Activated naive CD4-positive, alpha-beta T cell treated with anti-CD3 and anti-CD28 coated beads for 36 hours (primary cell): ENCODE measurements at regions not wholly inside any gene's neighbourhood (a gene's known extent, or its start where the extent isn't known, plus 50 kb on each side); places are given as distances from the start of the nearest gene placed in this dataset.
"Not testable (repeated sequence)": the region's sequence is repeated elsewhere in the genome, so short reads cannot be mapped to it uniquely, and the experiment has no call there.

Experiments
- CTCF ChIA-PET: fragments of 350-600 bp; sonication (Branson Sonifier 250); formaldehyde crosslinking; loops from one replicate; lab custom pipeline; 2021; ENCODE audit warnings: antibody characterized with exemption; lab: Charles Lee
- DNase-seq: peaks from one replicate; pipeline ENCODE4 v3.0.0-alpha.2; 2020
- H3K27ac Mint-ChIP-seq: one replicate; pipeline ENCODE4 v1.8.0; 2021; ENCODE audit warnings: mild to moderate bottlenecking, mixed read lengths
- H3K27me3 Mint-ChIP-seq: one replicate; pipeline ENCODE4 v1.8.0; 2021; ENCODE audit warnings: low read depth, mixed read lengths
- H3K36me3 Mint-ChIP-seq: one replicate; pipeline ENCODE4 v1.8.0; 2021; ENCODE audit warnings: low read depth, mixed read lengths
- H3K4me1 Mint-ChIP-seq: one replicate; pipeline ENCODE4 v1.8.0; 2021; ENCODE audit warnings: low read depth, mixed read lengths
- H3K4me3 Mint-ChIP-seq: one replicate; pipeline ENCODE4 v1.8.0; 2021; ENCODE audit warnings: mild to moderate bottlenecking, moderate library complexity, mixed read lengths
- H3K9me3 Mint-ChIP-seq: one replicate; pipeline ENCODE4 v1.8.0; 2021; ENCODE audit warnings: mixed read lengths
- intact Hi-C: fragments of 100-400 bp; cut with micrococcal nuclease; formaldehyde crosslinking; loops from one replicate; pipeline ENCODE4 v1.15.1; 2023

DNA sequence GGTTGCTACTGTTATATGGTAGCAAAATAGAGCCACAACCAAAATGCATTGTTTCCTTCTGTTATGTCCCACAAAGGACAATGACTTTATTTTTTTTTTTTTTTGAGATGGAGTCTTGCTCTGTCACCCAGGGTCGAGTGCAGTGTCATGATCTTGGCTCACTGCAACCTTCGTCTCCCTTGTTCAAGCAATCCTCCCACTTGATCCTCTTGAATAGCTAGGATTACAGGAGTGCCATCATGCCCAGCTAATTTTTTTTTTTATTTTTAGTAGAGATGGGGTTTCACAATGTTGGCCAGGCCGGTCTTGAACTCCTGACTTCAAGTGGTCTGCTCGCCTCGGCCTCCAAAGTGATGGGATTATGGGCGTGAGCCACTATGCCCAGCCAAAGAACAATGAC is 527.7 kb upstream of the SGCD start:
- intact Hi-C loops, result no loop called here
- Mint-ChIP-seq H3K36me3 (no peaks in the 10 kb centered on the region), H3K9me3 (peaks cover 8% of the 10 kb centered on the region), H3K4me1 (no peaks in the 10 kb centered on the region), H3K27ac (no peak overlapping the region), H3K27me3 (peaks cover 2% of the 10 kb centered on the region), H3K4me3 (no peak overlapping the region)
- DNase-seq, result no peak
- CTCF ChIA-PET, result interaction anchor here (0.7 kb wide), 1 partner anchor 15 kb away, joined by 4 read pairs; no protein-coding TSS in a partner anchor

DNA sequence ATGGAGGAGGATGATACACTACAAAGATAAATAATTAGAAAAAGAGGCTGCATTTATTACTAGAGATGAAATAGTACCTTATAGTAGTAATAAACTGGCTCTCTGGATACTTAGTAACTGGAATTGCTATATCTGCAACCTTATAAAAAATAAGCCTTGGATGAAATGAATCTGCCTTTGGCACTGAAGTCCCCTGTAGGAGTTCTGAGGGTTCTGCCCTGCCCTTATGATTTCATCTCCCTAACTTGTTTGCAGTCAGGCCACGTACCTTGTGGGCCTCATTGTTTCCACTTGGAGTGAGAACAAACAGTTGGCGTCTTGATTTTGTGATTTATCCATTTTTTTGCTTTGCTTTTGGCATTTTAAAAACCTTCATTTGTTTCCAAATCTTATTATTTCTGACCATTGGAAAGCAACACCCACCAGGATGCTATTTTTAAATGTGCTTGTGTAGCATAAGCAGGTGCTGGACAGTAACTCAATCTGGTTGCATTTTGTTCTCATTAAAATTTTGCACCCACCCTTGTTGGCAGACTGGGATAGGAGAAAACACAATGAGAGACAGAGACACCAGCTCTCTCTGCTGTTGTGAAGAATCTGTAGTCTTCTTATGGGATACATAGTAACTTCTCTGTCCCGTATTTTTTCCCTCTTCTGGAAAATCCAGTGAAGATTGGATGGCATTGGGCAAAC is 518.9 kb upstream of the SGCD start:
- Mint-ChIP-seq H3K4me1 (no peaks in the 10 kb centered on the region), H3K27me3 (no peaks in the 10 kb centered on the region), H3K27ac (no peak overlapping the region), H3K4me3 (no peak overlapping the region), H3K9me3 (no peaks in the 10 kb centered on the region), H3K36me3 (no peaks in the 10 kb centered on the region)
- intact Hi-C loops, result no loop called here
- DNase-seq, result no peak
- CTCF ChIA-PET, result no interaction called here

DNA sequence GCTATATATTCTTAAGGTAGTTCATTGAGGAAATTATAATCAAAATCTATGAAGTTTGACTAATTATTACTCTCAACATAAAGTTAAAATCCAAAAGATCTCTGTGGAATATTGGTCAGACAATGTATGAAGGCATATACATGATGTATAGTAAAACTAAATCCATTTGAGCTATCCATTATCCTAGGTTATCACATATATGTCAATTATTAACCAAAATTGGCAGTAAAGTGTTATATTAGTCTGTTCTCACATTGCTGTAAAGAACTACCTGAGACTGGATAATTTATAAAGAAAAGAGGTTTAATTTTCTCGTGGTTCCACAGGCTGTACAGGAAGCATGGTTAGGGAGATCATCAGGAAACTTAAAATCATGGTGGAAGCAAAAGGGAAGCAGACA is 511.7 kb upstream of the SGCD start:
- CTCF ChIA-PET, result no interaction called here
- H3K9me3 Mint-ChIP-seq, result no peaks in the 10 kb centered on the region
- no peak overlapping the region for H3K27ac Mint-ChIP-seq
- peaks cover 9% of the 10 kb centered on the region for H3K27me3 Mint-ChIP-seq
- no peak overlapping the region for H3K4me3 Mint-ChIP-seq
- no peak for DNase-seq
- H3K36me3 Mint-ChIP-seq, result no peaks in the 10 kb centered on the region
- intact Hi-C loops, result no loop called here
- H3K4me1 Mint-ChIP-seq, result no peaks in the 10 kb centered on the region

DNA sequence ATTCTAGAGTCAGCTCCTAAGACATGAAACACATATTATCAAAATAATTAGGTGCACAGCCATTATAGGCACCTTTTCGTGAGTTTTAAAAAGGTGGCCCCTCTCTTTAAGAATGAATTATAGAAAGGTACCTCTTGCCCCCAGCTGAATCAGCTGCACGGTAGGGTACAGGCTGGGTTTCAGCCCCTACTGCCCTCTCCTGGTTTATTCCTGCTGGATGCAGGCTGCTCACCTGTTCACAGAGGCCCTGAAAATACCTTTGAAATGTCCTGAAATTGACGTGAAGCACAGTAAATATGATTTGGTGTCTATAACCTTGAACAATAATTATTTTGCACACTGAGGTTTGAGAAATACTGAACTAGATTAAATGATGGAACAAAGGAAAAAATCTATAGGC is 504.8 kb upstream of the SGCD start:
- intact Hi-C loops, result no loop called here
- Mint-ChIP-seq H3K27me3 (peaks cover 3% of the 10 kb centered on the region), H3K36me3 (no peaks in the 10 kb centered on the region), H3K4me1 (no peaks in the 10 kb centered on the region), H3K27ac (no peak overlapping the region), H3K9me3 (no peaks in the 10 kb centered on the region), H3K4me3 (no peak overlapping the region)
- no peak for DNase-seq
- CTCF ChIA-PET, result no interaction called here

- Mint-ChIP-seq H3K4me3 (no peak overlapping the region), H3K36me3 (no peaks in the 10 kb centered on the region), H3K27me3 (no peaks in the 10 kb centered on the region), H3K27ac (no peak overlapping the region), H3K9me3 (no peaks in the 10 kb centered on the region), H3K4me1 (no peaks in the 10 kb centered on the region)
- intact Hi-C loops, result no loop called here
- CTCF ChIA-PET, result no interaction called here
- no peak for DNase-seq
Measured at GRCh38 chr5:155826611-155827507, 500.1 kb upstream of the SGCD start.

DNA sequence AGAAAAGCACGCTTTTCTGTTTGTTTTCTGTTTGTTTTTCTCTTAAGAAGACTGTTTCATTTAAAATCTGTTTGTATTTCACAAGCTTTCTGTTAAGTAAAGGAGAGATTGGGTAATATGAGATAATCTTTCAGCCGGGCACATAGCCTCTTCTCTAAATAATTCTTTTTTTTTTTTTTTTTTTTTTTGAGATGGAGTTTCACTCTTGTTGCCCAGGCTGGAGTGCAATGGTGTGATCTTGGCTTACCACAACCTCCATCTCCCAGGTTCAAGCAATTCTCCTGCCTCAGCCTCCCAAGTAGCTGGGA is 499.5 kb upstream of the SGCD start:
- not testable (repeated sequence) for H3K27ac Mint-ChIP-seq

DNA sequence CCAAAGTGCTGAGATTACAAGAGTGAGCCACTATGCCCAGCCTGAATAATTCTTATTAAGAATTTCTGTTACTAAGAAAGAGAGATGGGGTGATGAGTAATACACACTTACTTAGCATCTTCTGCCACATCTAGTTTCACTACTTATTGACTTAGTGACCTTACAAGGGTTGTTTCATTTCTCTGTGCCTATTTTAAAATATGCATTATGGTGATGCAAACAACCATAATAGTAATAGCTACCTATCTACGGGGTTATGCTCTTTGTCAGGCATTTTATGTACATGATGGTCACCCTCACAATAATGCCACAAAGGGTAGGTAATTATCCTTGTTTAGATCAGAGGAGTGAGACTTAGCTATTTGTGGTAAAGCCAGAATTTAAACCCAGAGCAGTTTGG is 499.0 kb upstream of the SGCD start:
- CTCF ChIA-PET, result no interaction called here
- Mint-ChIP-seq H3K4me1 (no peaks in the 10 kb centered on the region), H3K9me3 (no peaks in the 10 kb centered on the region), H3K36me3 (no peaks in the 10 kb centered on the region), H3K27ac (no peak overlapping the region), H3K4me3 (no peak overlapping the region), H3K27me3 (no peaks in the 10 kb centered on the region)
- DNase-seq, result no peak
- intact Hi-C loops, result no loop called here

More for the DNA sequence above, 499.5 kb upstream of the SGCD start:
- H3K36me3 Mint-ChIP-seq, CTCF ChIA-PET, H3K9me3 Mint-ChIP-seq, intact Hi-C loops, DNase-seq, H3K4me3 Mint-ChIP-seq, H3K4me1 Mint-ChIP-seq, H3K27me3 Mint-ChIP-seq: not testable (repeated sequence)

DNA sequence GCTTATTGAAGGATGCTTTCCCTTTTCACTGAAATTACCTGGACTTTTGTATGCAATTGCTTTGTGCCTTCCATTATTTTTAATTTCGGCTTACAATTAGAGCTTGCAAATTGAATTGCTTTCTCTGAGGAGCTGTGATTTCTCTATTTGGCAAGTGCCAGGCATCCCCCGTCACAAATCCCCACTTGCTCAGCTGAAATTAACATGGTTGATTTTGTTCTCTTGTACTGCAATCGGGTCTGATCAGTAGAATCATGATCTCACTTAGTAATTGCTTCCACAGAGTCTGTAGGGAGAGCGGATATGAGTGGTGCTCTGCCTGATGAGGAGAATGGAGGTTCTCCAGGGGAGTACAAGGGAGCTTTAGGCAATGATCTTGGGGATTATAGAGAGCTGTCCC is 495.5 kb upstream of the SGCD start:
- no peak for DNase-seq
- H3K4me1 Mint-ChIP-seq, result no peaks in the 10 kb centered on the region
- no peak overlapping the region for H3K4me3 Mint-ChIP-seq
- H3K27ac Mint-ChIP-seq, result no peak overlapping the region
- no peaks in the 10 kb centered on the region for H3K36me3 Mint-ChIP-seq
- CTCF ChIA-PET, result no interaction called here
- intact Hi-C loops, result no loop called here
- H3K27me3 Mint-ChIP-seq, result no peaks in the 10 kb centered on the region
- H3K9me3 Mint-ChIP-seq, result no peaks in the 10 kb centered on the region

GRCh38 chr5:155833287-155833686 is 493.7 kb upstream of the SGCD start:
- H3K4me1 Mint-ChIP-seq, result no peaks in the 10 kb centered on the region
- H3K27me3 Mint-ChIP-seq, result no peaks in the 10 kb centered on the region
- H3K27ac Mint-ChIP-seq, result no peak overlapping the region
- CTCF ChIA-PET, result interaction anchor here (1.2 kb wide), 1 partner anchor 20 kb away, joined by 3 read pairs; no protein-coding TSS in a partner anchor
- no peak for DNase-seq
- intact Hi-C loops, result no loop called here
- H3K9me3 Mint-ChIP-seq, result no peaks in the 10 kb centered on the region
- no peaks in the 10 kb centered on the region for H3K36me3 Mint-ChIP-seq
- no peak overlapping the region for H3K4me3 Mint-ChIP-seq

GRCh38 chr5:155834271-155834975 is 492.5 kb upstream of the SGCD start:
- H3K4me1 Mint-ChIP-seq, result no peaks in the 10 kb centered on the region
- DNase-seq, result no peak
- no peaks in the 10 kb centered on the region for H3K27me3 Mint-ChIP-seq
- no peak overlapping the region for H3K27ac Mint-ChIP-seq
- intact Hi-C loops, result no loop called here
- no peaks in the 10 kb centered on the region for H3K36me3 Mint-ChIP-seq
- no peaks in the 10 kb centered on the region for H3K9me3 Mint-ChIP-seq
- CTCF ChIA-PET, result interaction anchor here (1.2 kb wide), 1 partner anchor 19 kb away, joined by 3 read pairs; no protein-coding TSS in a partner anchor
- H3K4me3 Mint-ChIP-seq, result no peak overlapping the region

GRCh38 chr5:155836089-155836803 is 490.7 kb upstream of the SGCD start:
- CTCF ChIA-PET, result no interaction called here
- no peaks in the 10 kb centered on the region for H3K36me3 Mint-ChIP-seq
- intact Hi-C loops, result no loop called here
- H3K4me3 Mint-ChIP-seq, result no peak overlapping the region
- no peak overlapping the region for H3K27ac Mint-ChIP-seq
- H3K27me3 Mint-ChIP-seq, result no peaks in the 10 kb centered on the region
- DNase-seq, result no peak
- no peaks in the 10 kb centered on the region for H3K4me1 Mint-ChIP-seq
- no peaks in the 10 kb centered on the region for H3K9me3 Mint-ChIP-seq

DNA sequence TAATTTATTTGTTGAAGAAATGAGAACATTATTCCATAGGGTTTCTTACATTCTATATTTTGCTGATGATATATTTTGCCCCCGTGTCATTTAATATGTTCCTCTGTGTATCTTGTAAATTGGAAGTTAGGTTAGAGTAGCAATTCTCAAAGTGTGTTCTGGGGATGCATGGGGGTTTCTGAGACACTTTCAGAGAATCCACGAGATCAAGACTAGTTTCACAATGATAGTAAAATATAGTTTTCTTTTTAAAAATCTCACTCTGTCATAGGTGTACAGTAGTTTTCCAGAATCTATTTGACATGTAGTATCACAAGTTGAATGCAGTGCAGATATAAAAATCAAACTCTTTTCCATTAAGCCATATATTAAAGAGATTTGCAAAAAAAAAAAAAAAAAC is 488.6 kb upstream of the SGCD start:
- Mint-ChIP-seq H3K4me3 (no peak overlapping the region), H3K9me3 (no peaks in the 10 kb centered on the region), H3K27ac (no peak overlapping the region), H3K4me1 (no peaks in the 10 kb centered on the region), H3K36me3 (no peaks in the 10 kb centered on the region), H3K27me3 (no peaks in the 10 kb centered on the region)
- intact Hi-C loops, result no loop called here
- CTCF ChIA-PET, result interaction anchor here (0.7 kb wide), 1 partner anchor 37 kb away, joined by 3 read pairs; no protein-coding TSS in a partner anchor
- DNase-seq, result no peak
